Fibroblast of mammary gland (primary cell): ENCODE measurements at regions not wholly inside any gene's neighbourhood (a gene's known extent, or its start where the extent isn't known, plus 50 kb on each side); places are given as distances from the start of the nearest gene placed in this dataset.

Experiments used
- DNase-seq: peaks from one replicate; pipeline ENCODE4 v3.0.0-alpha.2; 2010; ENCODE audit warnings: low read depth
- H3K4me3 ChIP-seq: 2 replicates; pipeline ENCODE4 v1.5.1; 2011; ENCODE audit warnings: low read depth, mild to moderate bottlenecking, low read length, moderate library complexity; ENCODE audit not compliant: control insufficient read depth
- TF ChIP-seq, protein P1 (sequence below): conservative IDR thresholded peaks from 2 replicates; pipeline ENCODE4 v1.5.1; 2011; ENCODE audit warnings: low read depth, low read length, inconsistent platforms; ENCODE audit not compliant: control insufficient read depth, insufficient read depth

DNA sequence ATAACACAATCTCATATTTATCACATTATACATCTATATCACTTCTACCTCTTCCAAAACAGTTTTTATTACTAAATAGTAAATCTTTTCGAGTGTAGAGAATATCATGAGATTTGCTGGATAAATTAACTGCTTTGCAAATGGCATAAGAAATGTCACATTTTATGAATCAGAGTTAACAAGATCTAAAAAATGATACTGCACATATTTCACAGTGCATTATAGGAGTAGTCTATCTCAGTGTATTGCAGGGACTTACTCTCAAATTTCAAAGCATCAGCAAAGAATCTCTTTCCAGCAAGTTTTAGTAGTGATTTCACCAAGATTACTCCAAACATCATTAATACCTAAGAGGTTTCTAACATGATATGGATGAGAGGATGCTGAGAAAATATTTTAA is 687.1 kb upstream of the SLITRK1 start:
- DNase-seq = no peak
- H3K4me3 ChIP-seq = no peak overlapping the region
- TF ChIP-seq, protein P1, sequence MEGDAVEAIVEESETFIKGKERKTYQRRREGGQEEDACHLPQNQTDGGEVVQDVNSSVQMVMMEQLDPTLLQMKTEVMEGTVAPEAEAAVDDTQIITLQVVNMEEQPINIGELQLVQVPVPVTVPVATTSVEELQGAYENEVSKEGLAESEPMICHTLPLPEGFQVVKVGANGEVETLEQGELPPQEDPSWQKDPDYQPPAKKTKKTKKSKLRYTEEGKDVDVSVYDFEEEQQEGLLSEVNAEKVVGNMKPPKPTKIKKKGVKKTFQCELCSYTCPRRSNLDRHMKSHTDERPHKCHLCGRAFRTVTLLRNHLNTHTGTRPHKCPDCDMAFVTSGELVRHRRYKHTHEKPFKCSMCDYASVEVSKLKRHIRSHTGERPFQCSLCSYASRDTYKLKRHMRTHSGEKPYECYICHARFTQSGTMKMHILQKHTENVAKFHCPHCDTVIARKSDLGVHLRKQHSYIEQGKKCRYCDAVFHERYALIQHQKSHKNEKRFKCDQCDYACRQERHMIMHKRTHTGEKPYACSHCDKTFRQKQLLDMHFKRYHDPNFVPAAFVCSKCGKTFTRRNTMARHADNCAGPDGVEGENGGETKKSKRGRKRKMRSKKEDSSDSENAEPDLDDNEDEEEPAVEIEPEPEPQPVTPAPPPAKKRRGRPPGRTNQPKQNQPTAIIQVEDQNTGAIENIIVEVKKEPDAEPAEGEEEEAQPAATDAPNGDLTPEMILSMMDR = no peak

DNA sequence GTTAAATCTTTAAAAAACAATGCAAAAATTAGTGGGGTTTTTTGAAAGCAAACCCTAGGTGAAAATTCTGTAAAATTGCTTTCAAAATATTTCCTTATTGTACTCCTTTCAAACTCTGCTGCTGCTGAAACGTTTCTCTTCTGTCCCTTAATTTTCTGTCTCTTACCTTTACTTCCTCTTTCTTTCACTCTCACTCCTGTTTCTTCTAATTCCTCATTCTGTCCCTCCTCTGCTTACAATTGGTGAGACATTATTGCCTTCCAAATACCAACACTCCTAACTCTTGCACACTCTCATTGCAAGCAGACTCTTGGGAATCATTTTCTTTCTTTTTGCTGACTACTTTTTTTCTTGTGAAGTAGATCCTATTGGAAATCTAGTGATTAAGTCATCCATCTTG is 685.6 kb upstream of the SLITRK1 start:
- TF ChIP-seq, protein P1 = no peak
- no peak for DNase-seq
- H3K4me3 ChIP-seq = no peak overlapping the region

DNA sequence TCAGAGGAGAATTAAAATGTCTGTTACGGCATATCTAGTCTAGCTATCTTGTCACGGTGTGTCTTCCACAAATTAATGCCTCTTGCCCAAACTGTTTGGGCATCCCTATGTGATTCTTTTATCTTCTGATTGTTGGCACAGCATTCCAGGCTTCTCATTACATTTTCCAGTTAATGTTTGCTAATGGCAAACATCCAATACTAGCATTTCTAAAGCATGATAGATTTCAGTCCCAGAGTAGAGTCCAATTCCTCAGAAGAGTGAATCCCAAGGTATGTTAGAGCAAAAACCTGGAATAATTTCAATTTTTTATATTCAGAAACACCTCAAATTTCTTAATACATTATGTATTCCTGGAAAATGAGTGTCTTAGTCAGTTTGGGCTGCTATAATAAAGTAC is 684.5 kb upstream of the SLITRK1 start:
- no peak for DNase-seq
- TF ChIP-seq, protein P1 = no peak

DNA sequence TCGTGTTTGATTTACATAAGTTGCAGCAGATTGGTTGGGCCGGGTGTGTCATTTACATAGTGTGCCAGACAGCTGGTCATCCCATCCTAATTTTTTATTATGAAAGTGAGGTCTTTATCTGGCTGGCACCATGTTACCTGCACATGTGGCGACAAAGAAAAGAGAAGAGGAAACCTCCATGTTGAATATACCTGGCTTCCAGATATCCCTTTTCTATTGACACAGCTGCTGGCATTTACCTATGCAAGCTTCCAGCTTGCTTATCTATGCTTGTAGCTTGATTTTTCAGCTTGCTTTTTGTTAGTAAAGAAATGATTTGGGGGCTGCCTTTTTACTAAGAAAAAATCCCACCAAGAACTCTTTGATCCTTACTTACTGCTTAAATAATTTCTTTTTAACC is 681.3 kb upstream of the SLITRK1 start:
- TF ChIP-seq, protein P1 = no peak
- H3K4me3 ChIP-seq = no peak overlapping the region
- no peak for DNase-seq

More for the DNA sequence above, 684.5 kb upstream of the SLITRK1 start:
- H3K4me3 ChIP-seq = no peak overlapping the region

DNA sequence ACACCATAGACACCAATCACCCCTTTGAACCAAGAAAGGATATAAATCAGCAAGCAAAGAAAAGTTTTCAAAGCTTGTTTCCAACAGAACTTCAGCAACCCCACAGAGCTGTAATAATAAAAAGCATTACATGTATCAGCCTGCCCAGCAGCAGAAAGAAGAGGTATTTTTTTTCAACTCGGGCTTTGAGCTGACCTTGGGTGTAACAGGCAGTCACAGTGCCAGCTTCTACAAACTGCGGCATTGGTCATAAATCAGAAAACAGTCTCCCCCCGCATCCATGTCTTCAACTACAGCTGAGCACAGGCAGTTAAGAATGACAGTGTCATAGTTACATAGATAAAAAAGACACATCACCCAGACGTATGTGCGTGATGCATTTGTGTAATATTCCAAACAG is 671.0 kb upstream of the SLITRK1 start:
- TF ChIP-seq, protein P1 = no peak
- no peak overlapping the region for H3K4me3 ChIP-seq
- DNase-seq = no peak

DNA sequence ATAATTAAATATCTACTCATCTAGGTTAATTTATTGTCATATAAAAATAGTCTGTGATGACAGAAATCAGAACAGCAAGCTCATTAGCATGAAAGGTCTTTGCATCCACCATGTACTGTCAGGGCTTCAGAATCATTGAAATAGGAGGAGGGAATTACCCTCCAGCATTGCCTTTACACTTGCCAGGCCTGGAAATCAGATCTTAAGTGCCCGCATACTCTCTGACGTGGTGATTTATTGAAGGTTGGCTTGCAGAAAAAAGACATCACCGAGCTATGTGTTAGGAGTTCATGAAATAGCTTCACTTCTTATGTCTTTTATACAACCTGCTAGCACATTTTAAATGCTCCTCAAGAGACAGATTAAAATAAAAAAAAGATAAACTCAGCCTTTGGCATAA is 661.7 kb upstream of the SLITRK1 start:
- no peak for DNase-seq
- TF ChIP-seq, protein P1 = no peak
- no peak overlapping the region for H3K4me3 ChIP-seq

DNA sequence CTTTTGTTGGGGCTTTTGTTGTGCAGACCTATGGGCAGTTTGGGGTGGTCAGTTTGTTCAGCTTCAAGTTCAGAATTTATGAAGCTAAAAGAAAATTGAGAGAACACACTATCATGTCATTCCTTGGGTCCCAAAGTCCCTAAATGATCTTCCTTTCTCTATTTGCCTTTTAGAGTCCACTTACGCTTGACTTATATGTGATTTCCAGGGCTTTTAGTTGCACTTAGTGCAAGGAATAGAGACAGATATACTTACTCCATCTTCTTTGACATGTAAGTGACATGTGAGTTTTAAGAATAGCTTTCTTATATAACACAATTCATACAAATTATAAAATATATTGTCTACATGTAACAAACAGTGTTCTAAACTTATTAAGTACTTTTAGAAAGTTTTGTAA is 660.1 kb upstream of the SLITRK1 start:
- TF ChIP-seq, protein P1 = no peak
- DNase-seq = no peak
- no peak overlapping the region for H3K4me3 ChIP-seq
